Fibroblast of lung (primary cell): ENCODE measurements at regions not wholly inside any gene's neighbourhood (a gene's known extent, or its start where the extent isn't known, plus 50 kb on each side); places are given as distances from the start of the nearest gene placed in this dataset.

Experiments used
- DNase-seq, 2 donors: peaks; one replicate each; pipeline versions ENCODE4 v3.0.0 to v3.0.0-alpha.2; 2010; ENCODE audit warnings: low read depth in 2 of 2
- H2AFZ ChIP-seq: 2 replicates; pipeline ENCODE4 v1.5.1; 2012; ENCODE audit warnings: low read length, control low read depth, inconsistent platforms
- H3K27ac ChIP-seq: 2 replicates; pipeline ENCODE4 v1.5.1; 2011; ENCODE audit warnings: low read length, control low read depth; ENCODE audit not compliant: insufficient read depth
- H3K27me3 ChIP-seq: 2 replicates; pipeline ENCODE4 v1.5.1; 2011; ENCODE audit warnings: mild to moderate bottlenecking, low read length; ENCODE audit not compliant: control insufficient read depth, insufficient read depth
- H3K36me3 ChIP-seq: 2 replicates; pipeline ENCODE4 v1.5.1; 2011; ENCODE audit warnings: low read length; ENCODE audit not compliant: control insufficient read depth, insufficient read depth
- H3K4me1 ChIP-seq: 2 replicates; pipeline ENCODE4 v1.5.1; 2011; ENCODE audit warnings: low read length; ENCODE audit not compliant: control insufficient read depth, insufficient read depth; ENCODE audit errors: extremely low read depth
- H3K4me2 ChIP-seq: 2 replicates; pipeline ENCODE4 v1.5.1; 2011; ENCODE audit warnings: low read length, control low read depth; ENCODE audit not compliant: insufficient read depth; ENCODE audit errors: extremely low read depth
- H3K4me3 ChIP-seq, 4 experiments: fragments of 200-600 bp in 1 of 4; sonication (generic) in 1 of 4; replicated peaks in 1 of 4; 2 replicates each; pipeline ENCODE4 v1.5.1; 2011 to 2016; ENCODE audit warnings: low read length in 4 of 4, low read depth in 3 of 4, mild to moderate bottlenecking in 3 of 4, control low read depth in 2 of 4, inconsistent platforms in 1 of 4, mixed read lengths in 1 of 4; ENCODE audit not compliant: insufficient read depth in 1 of 4; ENCODE audit errors: control extremely low read depth in 1 of 4
- H3K79me2 ChIP-seq: 2 replicates; pipeline ENCODE4 v1.5.1; 2012; ENCODE audit warnings: mild to moderate bottlenecking, low read length, inconsistent platforms; ENCODE audit not compliant: control insufficient read depth, insufficient read depth
- H3K9ac ChIP-seq: 2 replicates; pipeline ENCODE4 v1.5.1; 2011; ENCODE audit warnings: mild to moderate bottlenecking, low read length, control low read depth; ENCODE audit not compliant: insufficient read depth
- H3K9me3 ChIP-seq: 2 replicates; pipeline ENCODE4 v1.5.1; 2012; ENCODE audit warnings: low read depth, low read length; ENCODE audit not compliant: control insufficient read depth, insufficient read depth
- H4K20me1 ChIP-seq: 2 replicates; pipeline ENCODE4 v1.5.1; 2011; ENCODE audit warnings: low read length; ENCODE audit not compliant: control insufficient read depth, insufficient read depth; ENCODE audit errors: extremely low read depth
- EZH2 ChIP-seq: IDR thresholded peaks from 2 replicates; pipeline ENCODE4 v1.5.1; 2012; ENCODE audit warnings: low read length, control low read depth, mild to moderate bottlenecking; ENCODE audit errors: missing control alignments
- TF ChIP-seq, protein P1 (sequence below), 2 donors: IDR thresholded peaks in 1 of 2; conservative IDR thresholded peaks in 1 of 2; 1 replicate in 1 of 2; 2 replicates in 1 of 2; pipeline ENCODE4 v1.5.1; 2011 to 2012; ENCODE audit warnings: low read length in 2 of 2, control low read depth in 1 of 2, inconsistent platforms in 1 of 2, low read depth in 1 of 2, mild to moderate bottlenecking in 1 of 2

DNA sequence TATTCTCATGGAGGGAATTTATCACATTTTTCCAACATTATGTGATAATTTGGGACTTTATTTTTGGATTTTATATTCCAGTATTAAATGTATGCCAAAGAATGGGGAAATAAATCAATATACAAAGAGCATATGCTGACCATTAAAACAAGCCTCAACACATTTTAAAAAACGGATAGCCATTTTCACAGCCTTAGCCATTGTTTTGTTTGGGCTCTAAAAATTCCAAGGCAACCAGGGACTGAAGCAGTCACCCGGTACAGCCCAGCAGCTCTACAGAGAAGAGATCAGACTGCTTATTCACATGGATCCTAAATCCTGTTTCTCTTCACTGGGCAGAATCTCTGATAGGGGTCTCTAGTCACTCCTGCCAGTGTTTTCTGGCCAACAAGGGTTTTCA lies 150.2 kb upstream of the OGFRL1 start:
- no peak overlapping the region for H2AFZ ChIP-seq
- H3K4me1 ChIP-seq, result no peaks in the 10 kb centered on the region
- no peak for DNase-seq
- no peaks in the 10 kb centered on the region for H3K9me3 ChIP-seq
- H3K79me2 ChIP-seq, result no peaks in the 10 kb centered on the region
- no peak overlapping the region for H3K9ac ChIP-seq
- TF ChIP-seq, protein P1, sequence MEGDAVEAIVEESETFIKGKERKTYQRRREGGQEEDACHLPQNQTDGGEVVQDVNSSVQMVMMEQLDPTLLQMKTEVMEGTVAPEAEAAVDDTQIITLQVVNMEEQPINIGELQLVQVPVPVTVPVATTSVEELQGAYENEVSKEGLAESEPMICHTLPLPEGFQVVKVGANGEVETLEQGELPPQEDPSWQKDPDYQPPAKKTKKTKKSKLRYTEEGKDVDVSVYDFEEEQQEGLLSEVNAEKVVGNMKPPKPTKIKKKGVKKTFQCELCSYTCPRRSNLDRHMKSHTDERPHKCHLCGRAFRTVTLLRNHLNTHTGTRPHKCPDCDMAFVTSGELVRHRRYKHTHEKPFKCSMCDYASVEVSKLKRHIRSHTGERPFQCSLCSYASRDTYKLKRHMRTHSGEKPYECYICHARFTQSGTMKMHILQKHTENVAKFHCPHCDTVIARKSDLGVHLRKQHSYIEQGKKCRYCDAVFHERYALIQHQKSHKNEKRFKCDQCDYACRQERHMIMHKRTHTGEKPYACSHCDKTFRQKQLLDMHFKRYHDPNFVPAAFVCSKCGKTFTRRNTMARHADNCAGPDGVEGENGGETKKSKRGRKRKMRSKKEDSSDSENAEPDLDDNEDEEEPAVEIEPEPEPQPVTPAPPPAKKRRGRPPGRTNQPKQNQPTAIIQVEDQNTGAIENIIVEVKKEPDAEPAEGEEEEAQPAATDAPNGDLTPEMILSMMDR (conservative IDR thresholded peaks at IDR 0.05 in 1 of 2, IDR thresholded peaks at IDR 0.05 in 1 of 2; ENCODE audit: low read depth in 1 of 2, low read length in 2 of 2), result no peak
- TF ChIP-seq EZH2, result no peak
- H3K27me3 ChIP-seq, result peaks cover 2% of the 10 kb centered on the region
- H3K4me3 ChIP-seq, result no peak overlapping the region
- H3K27ac ChIP-seq, result no peak overlapping the region
- H3K4me2 ChIP-seq, result no peak overlapping the region
- no peaks in the 10 kb centered on the region for H4K20me1 ChIP-seq
- H3K36me3 ChIP-seq, result no peaks in the 10 kb centered on the region

DNA sequence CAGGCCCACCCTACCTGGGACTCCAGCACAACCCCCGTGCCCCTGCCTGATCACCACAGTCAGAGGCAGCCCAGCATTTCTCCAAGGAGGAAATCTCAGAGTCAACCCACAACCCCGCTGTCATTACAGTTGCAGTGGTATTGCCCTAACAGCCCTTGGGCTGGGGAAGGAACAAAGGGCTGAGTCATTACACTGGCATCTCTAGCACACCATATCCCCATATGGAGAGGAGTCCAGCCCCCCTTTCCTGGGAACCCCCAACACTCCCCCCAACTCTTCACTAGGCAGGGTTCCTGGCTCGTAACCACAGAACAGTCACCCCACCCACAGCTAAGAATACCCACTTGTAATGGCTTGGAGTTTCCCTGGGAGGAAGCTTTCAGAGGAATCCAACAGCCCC lies 149.4 kb upstream of the OGFRL1 start:
- no peaks in the 10 kb centered on the region for H4K20me1 ChIP-seq
- H3K27ac ChIP-seq, result no peak overlapping the region
- peaks cover 2% of the 10 kb centered on the region for H3K27me3 ChIP-seq
- DNase-seq, result peak; percentile 43 to 76
- no peak overlapping the region for H3K4me3 ChIP-seq
- no peaks in the 10 kb centered on the region for H3K9me3 ChIP-seq
- TF ChIP-seq EZH2, result no peak
- TF ChIP-seq, protein P1 (conservative IDR thresholded peaks at IDR 0.05 in 1 of 2, IDR thresholded peaks at IDR 0.05 in 1 of 2; ENCODE audit: low read depth in 1 of 2, low read length in 2 of 2), result no peak
- no peaks in the 10 kb centered on the region for H3K4me1 ChIP-seq
- H3K36me3 ChIP-seq, result no peaks in the 10 kb centered on the region
- H3K9ac ChIP-seq, result no peak overlapping the region
- no peaks in the 10 kb centered on the region for H3K79me2 ChIP-seq
- no peak overlapping the region for H3K4me2 ChIP-seq
- H2AFZ ChIP-seq, result no peak overlapping the region

DNA sequence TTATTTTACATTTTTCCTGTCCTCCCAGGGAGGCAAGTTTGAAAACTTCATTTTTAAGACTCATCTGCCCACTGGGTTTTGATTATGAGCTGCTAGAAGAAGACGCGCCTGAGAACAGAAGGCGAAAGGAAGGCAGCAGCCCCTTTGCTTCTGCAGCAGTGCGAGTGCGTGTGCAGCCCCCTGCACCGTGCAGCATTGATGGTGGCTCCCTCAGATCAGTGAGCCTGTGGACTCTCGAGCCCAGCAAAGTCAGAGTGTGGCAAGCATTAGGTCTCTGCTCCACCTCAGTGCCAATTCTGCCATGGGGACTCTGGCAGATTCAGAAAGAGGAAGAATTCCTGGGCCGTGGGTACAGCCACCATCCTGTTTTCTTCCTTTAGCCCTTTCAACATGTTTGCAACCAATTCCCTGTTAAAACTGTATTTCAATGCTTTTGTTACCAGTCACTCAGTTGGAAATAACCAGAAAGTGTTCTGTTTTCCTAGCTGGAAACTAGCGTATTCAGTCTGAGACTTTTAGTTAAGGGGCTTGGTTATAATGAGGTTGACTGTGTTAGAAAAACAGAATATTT lies 134.8 kb upstream of the OGFRL1 start:
- no peaks in the 10 kb centered on the region for H4K20me1 ChIP-seq
- no peak overlapping the region for H2AFZ ChIP-seq
- H3K4me2 ChIP-seq, result no peak overlapping the region
- H3K36me3 ChIP-seq, result no peaks in the 10 kb centered on the region
- TF ChIP-seq, protein P1 (conservative IDR thresholded peaks at IDR 0.05 in 1 of 2, IDR thresholded peaks at IDR 0.05 in 1 of 2; ENCODE audit: low read depth in 1 of 2, low read length in 2 of 2), result no peak
- TF ChIP-seq EZH2, result no peak
- no peaks in the 10 kb centered on the region for H3K79me2 ChIP-seq
- no peak overlapping the region for H3K9ac ChIP-seq
- no peak for DNase-seq
- no peaks in the 10 kb centered on the region for H3K4me1 ChIP-seq
- no peaks in the 10 kb centered on the region for H3K27me3 ChIP-seq
- H3K27ac ChIP-seq, result no peak overlapping the region
- no peaks in the 10 kb centered on the region for H3K9me3 ChIP-seq
- H3K4me3 ChIP-seq, result no peak overlapping the region
